ENCODE measurements at regions not wholly inside any gene's neighbourhood (a gene's known extent, or its start where the extent isn't known, plus 50 kb on each side); places are given as distances from the start of the nearest gene placed in this dataset.

GRCh38 chr3:99393961-99394360, 244.4 kb upstream of the COL8A1 start:
- Histone ChIP-seq H3K27ac (ENCODE audit: insufficient read depth, low read depth, low read length, poor library complexity, severe bottlenecking) (no peak overlapping the region), H3K27me3 (ENCODE audit: control insufficient read depth, insufficient read depth, low read length, poor library complexity, severe bottlenecking) (no peaks in the 10 kb centered on the region), H3K36me3 (ENCODE audit: control insufficient read depth, insufficient read depth, low read length) (no peaks in the 10 kb centered on the region), H3K4me3 (ENCODE audit: insufficient read depth, low read depth, low read length) (no peak overlapping the region), H3K4me1 (ENCODE audit: control insufficient read depth, insufficient read depth, low read length) (no peaks in the 10 kb centered on the region), H3K9me3 (ENCODE audit: control insufficient read depth, low read length) (no peaks in the 10 kb centered on the region)
- 90 to 92% methylated on average over 2 of the region's 2 CpGs for WGBS, 2 experiments

GRCh38 chr3:99388780-99389179, 249.6 kb upstream of the COL8A1 start:
- H3K27me3 ChIP-seq (ENCODE audit: control insufficient read depth, insufficient read depth, low read length, poor library complexity, severe bottlenecking) = no peaks in the 10 kb centered on the region
- no peaks in the 10 kb centered on the region for H3K4me1 ChIP-seq (ENCODE audit: control insufficient read depth, insufficient read depth, low read length)
- H3K4me3 ChIP-seq (ENCODE audit: insufficient read depth, low read depth, low read length) = no peak overlapping the region
- no peak overlapping the region for H3K27ac ChIP-seq (ENCODE audit: insufficient read depth, low read depth, low read length, poor library complexity, severe bottlenecking)
- H3K9me3 ChIP-seq (ENCODE audit: control insufficient read depth, low read length) = no peaks in the 10 kb centered on the region
- H3K36me3 ChIP-seq (ENCODE audit: control insufficient read depth, insufficient read depth, low read length) = no peaks in the 10 kb centered on the region

- Histone ChIP-seq H3K36me3 (ENCODE audit: control insufficient read depth, insufficient read depth, low read length) (no peaks in the 10 kb centered on the region), H3K4me1 (ENCODE audit: control insufficient read depth, insufficient read depth, low read length) (no peaks in the 10 kb centered on the region), H3K4me3 (ENCODE audit: insufficient read depth, low read depth, low read length) (no peak overlapping the region), H3K27ac (ENCODE audit: insufficient read depth, low read depth, low read length, poor library complexity, severe bottlenecking) (no peak overlapping the region), H3K9me3 (ENCODE audit: control insufficient read depth, low read length) (no peaks in the 10 kb centered on the region), H3K27me3 (ENCODE audit: control insufficient read depth, insufficient read depth, low read length, poor library complexity, severe bottlenecking) (no peaks in the 10 kb centered on the region)
Observed at GRCh38 chr3:99384596-99384995, 253.8 kb upstream of the COL8A1 start.

- H3K4me1 ChIP-seq (ENCODE audit: control insufficient read depth, insufficient read depth, low read length) = no peaks in the 10 kb centered on the region
- no peaks in the 10 kb centered on the region for H3K9me3 ChIP-seq (ENCODE audit: control insufficient read depth, low read length)
- no peaks in the 10 kb centered on the region for H3K27me3 ChIP-seq (ENCODE audit: control insufficient read depth, insufficient read depth, low read length, poor library complexity, severe bottlenecking)
- no peak overlapping the region for H3K4me3 ChIP-seq (ENCODE audit: insufficient read depth, low read depth, low read length)
- H3K27ac ChIP-seq (ENCODE audit: insufficient read depth, low read depth, low read length, poor library complexity, severe bottlenecking) = no peak overlapping the region
- WGBS, 2 experiments = 91 to 95% methylated on average over 3 of the region's 3 CpGs
- H3K36me3 ChIP-seq (ENCODE audit: control insufficient read depth, insufficient read depth, low read length) = no peaks in the 10 kb centered on the region
Observed at GRCh38 chr3:99376926-99377325, 261.5 kb upstream of the COL8A1 start.

GRCh38 chr3:99373846-99374210, 264.6 kb upstream of the COL8A1 start:
- H3K36me3 ChIP-seq (ENCODE audit: control insufficient read depth, insufficient read depth, low read length) = no peaks in the 10 kb centered on the region
- H3K4me1 ChIP-seq (ENCODE audit: control insufficient read depth, insufficient read depth, low read length) = no peaks in the 10 kb centered on the region
- H3K9me3 ChIP-seq (ENCODE audit: control insufficient read depth, low read length) = no peaks in the 10 kb centered on the region
- WGBS, 2 experiments = 75 to 100% methylated on average over 2 of the region's 2 CpGs
- no peak overlapping the region for H3K4me3 ChIP-seq (ENCODE audit: insufficient read depth, low read depth, low read length)
- no peak overlapping the region for H3K27ac ChIP-seq (ENCODE audit: insufficient read depth, low read depth, low read length, poor library complexity, severe bottlenecking)
- H3K27me3 ChIP-seq (ENCODE audit: control insufficient read depth, insufficient read depth, low read length, poor library complexity, severe bottlenecking) = no peaks in the 10 kb centered on the region

GRCh38 chr3:99373088-99373845, 265.1 kb upstream of the COL8A1 start:
- Histone ChIP-seq H3K27me3 (ENCODE audit: control insufficient read depth, insufficient read depth, low read length, poor library complexity, severe bottlenecking) (no peaks in the 10 kb centered on the region), H3K4me1 (ENCODE audit: control insufficient read depth, insufficient read depth, low read length) (no peaks in the 10 kb centered on the region), H3K9me3 (ENCODE audit: control insufficient read depth, low read length) (no peaks in the 10 kb centered on the region), H3K36me3 (ENCODE audit: control insufficient read depth, insufficient read depth, low read length) (no peaks in the 10 kb centered on the region), H3K27ac (ENCODE audit: insufficient read depth, low read depth, low read length, poor library complexity, severe bottlenecking) (no peak overlapping the region), H3K4me3 (ENCODE audit: insufficient read depth, low read depth, low read length) (no peak overlapping the region)
- 92 to 95% methylated on average over 4 of the region's 4 CpGs for WGBS, 2 experiments

- no peak overlapping the region for H3K27ac ChIP-seq (ENCODE audit: insufficient read depth, low read depth, low read length, poor library complexity, severe bottlenecking)
- no peaks in the 10 kb centered on the region for H3K9me3 ChIP-seq (ENCODE audit: control insufficient read depth, low read length)
- H3K36me3 ChIP-seq (ENCODE audit: control insufficient read depth, insufficient read depth, low read length) = no peaks in the 10 kb centered on the region
- no peaks in the 10 kb centered on the region for H3K27me3 ChIP-seq (ENCODE audit: control insufficient read depth, insufficient read depth, low read length, poor library complexity, severe bottlenecking)
- no peak overlapping the region for H3K4me3 ChIP-seq (ENCODE audit: insufficient read depth, low read depth, low read length)
- WGBS, 2 experiments = 89 to 91% methylated on average over 5 of the region's 5 CpGs
- H3K4me1 ChIP-seq (ENCODE audit: control insufficient read depth, insufficient read depth, low read length) = no peaks in the 10 kb centered on the region
Observed at GRCh38 chr3:99366663-99367429, 271.5 kb upstream of the COL8A1 start.

GRCh38 chr3:99365979-99366378, 272.4 kb upstream of the COL8A1 start:
- Histone ChIP-seq H3K9me3 (ENCODE audit: control insufficient read depth, low read length) (no peaks in the 10 kb centered on the region), H3K36me3 (ENCODE audit: control insufficient read depth, insufficient read depth, low read length) (no peaks in the 10 kb centered on the region), H3K4me3 (ENCODE audit: insufficient read depth, low read depth, low read length) (no peak overlapping the region), H3K27ac (ENCODE audit: insufficient read depth, low read depth, low read length, poor library complexity, severe bottlenecking) (no peak overlapping the region), H3K4me1 (ENCODE audit: control insufficient read depth, insufficient read depth, low read length) (no peaks in the 10 kb centered on the region), H3K27me3 (ENCODE audit: control insufficient read depth, insufficient read depth, low read length, poor library complexity, severe bottlenecking) (no peaks in the 10 kb centered on the region)
- 58 to 74% methylated on average over 1 of the region's 1 CpG for WGBS, 2 experiments

- Histone ChIP-seq H3K36me3 (ENCODE audit: control insufficient read depth, insufficient read depth, low read length) (no peaks in the 10 kb centered on the region), H3K4me3 (ENCODE audit: insufficient read depth, low read depth, low read length) (no peak overlapping the region), H3K9me3 (ENCODE audit: control insufficient read depth, low read length) (no peaks in the 10 kb centered on the region), H3K27ac (ENCODE audit: insufficient read depth, low read depth, low read length, poor library complexity, severe bottlenecking) (no peak overlapping the region), H3K4me1 (ENCODE audit: control insufficient read depth, insufficient read depth, low read length) (no peaks in the 10 kb centered on the region), H3K27me3 (ENCODE audit: control insufficient read depth, insufficient read depth, low read length, poor library complexity, severe bottlenecking) (no peaks in the 10 kb centered on the region)
Observed at GRCh38 chr3:99365396-99365795, 273.0 kb upstream of the COL8A1 start.

GRCh38 chr3:99357131-99357530, 281.3 kb upstream of the COL8A1 start:
- H3K27me3 ChIP-seq (ENCODE audit: control insufficient read depth, insufficient read depth, low read length, poor library complexity, severe bottlenecking) = no peaks in the 10 kb centered on the region
- H3K4me1 ChIP-seq (ENCODE audit: control insufficient read depth, insufficient read depth, low read length) = no peaks in the 10 kb centered on the region
- H3K36me3 ChIP-seq (ENCODE audit: control insufficient read depth, insufficient read depth, low read length) = no peaks in the 10 kb centered on the region
- H3K27ac ChIP-seq (ENCODE audit: insufficient read depth, low read depth, low read length, poor library complexity, severe bottlenecking) = no peak overlapping the region
- no peaks in the 10 kb centered on the region for H3K9me3 ChIP-seq (ENCODE audit: control insufficient read depth, low read length)
- H3K4me3 ChIP-seq (ENCODE audit: insufficient read depth, low read depth, low read length) = no peak overlapping the region
- WGBS, 2 experiments = 84 to 94% methylated on average over 1 of the region's 1 CpG
